Sigmoid colon (tissue), 6 donors: ENCODE measurements at regions not wholly inside any gene's neighbourhood (a gene's known extent, or its start where the extent isn't known, plus 50 kb on each side); places are given as distances from the start of the nearest gene placed in this dataset.

Source experiments
- DNase-seq: peaks from one replicate; pipeline ENCODE4 v3.0.0-alpha.2; 2019
- H3K27ac ChIP-seq, 4 donors: fragments of 200-600 bp; sonication (generic); one replicate each; pipeline ENCODE4 v1.5.1; 2016 to 2019; ENCODE audit warnings: mild to moderate bottlenecking in 1 of 4
- H3K27me3 ChIP-seq, 3 donors: fragments of 200-600 bp; sonication (generic); one replicate each; pipeline ENCODE4 v1.5.1; 2019; ENCODE audit warnings: mild to moderate bottlenecking in 1 of 3
- H3K36me3 ChIP-seq, 4 donors: fragments of 200-600 bp; sonication (generic); one replicate each; pipeline ENCODE4 v1.5.1; 2016 to 2019
- H3K4me1 ChIP-seq, 4 donors: fragments of 200-600 bp; sonication (generic); one replicate each; pipeline ENCODE4 v1.5.1; 2017 to 2019
- H3K4me3 ChIP-seq, 4 donors: fragments of 200-600 bp; sonication (generic); one replicate each; pipeline ENCODE4 v1.5.1; 2017 to 2019; ENCODE audit warnings: mild to moderate bottlenecking in 2 of 4, moderate library complexity in 1 of 4
- H3K9me3 ChIP-seq, 4 donors: fragments of 200-600 bp in 3 of 4; sonication (generic) in 3 of 4; one replicate each; pipeline versions ENCODE4 v1.5.1 to v1.6.1; 2013 to 2019
- CTCF ChIP-seq, 4 experiments: fragments of 450-650 bp in 3 of 4; fragments of 200-600 bp in 1 of 4; IDR thresholded peaks; one replicate each; pipeline ENCODE4 v1.5.1; 2016 to 2019; ENCODE audit warnings: antibody characterized with exemption in 4 of 4, mild to moderate bottlenecking in 3 of 4, moderate library complexity in 2 of 4
- EP300 ChIP-seq, 4 donors: sonication (generic); formaldehyde crosslinking; IDR thresholded peaks; one replicate each; pipeline ENCODE4 v1.6.1; 2017; ENCODE audit warnings: antibody characterized with exemption in 4 of 4
- POLR2A ChIP-seq, 2 donors: fragments of 450-650 bp; IDR thresholded peaks; one replicate each; pipeline ENCODE4 v1.6.1; 2016; ENCODE audit warnings: antibody characterized with exemption in 2 of 2, mild to moderate bottlenecking in 2 of 2, moderate library complexity in 2 of 2
- POLR2AphosphoS5 ChIP-seq, 4 donors: sonication (generic); formaldehyde crosslinking; IDR thresholded peaks; one replicate each; pipeline ENCODE4 v1.6.1; 2017; ENCODE audit warnings: antibody characterized with exemption in 4 of 4
- WGBS, 2 donors: extraction: QIAGEN DNeasy Blood & Tissue Kit; methylation state at CpG; one replicate each; pipeline ENCODE4 v1.1.7; 2013; 5-methylcytosine and 5-hydroxymethylcytosine counted together
- intact Hi-C: fragments of 100-400 bp; cut with DNase I; formaldehyde crosslinking; loops from one replicate; pipeline ENCODE4 v1.15.1; 2023
- donor health status: healthy with polysubstance abuse.
- donor health status: healthy.

- Histone ChIP-seq H3K27ac (no peak overlapping the region), H3K4me1 (no peaks in the 10 kb centered on the region), H3K27me3 (no peaks in the 10 kb centered on the region), H3K9me3 (no peaks in the 10 kb centered on the region), H3K4me3 (no peak overlapping the region), H3K36me3 (no peaks in the 10 kb centered on the region)
- 93 to 96% methylated on average over 8 of the region's 8 CpGs for WGBS, 2 donors
- no peak for DNase-seq
- intact Hi-C loops = no loop called here
- TF ChIP-seq CTCF (IDR thresholded peaks at IDR 0.05) = no peak
- TF ChIP-seq POLR2AphosphoS5 (IDR thresholded peaks at IDR 0.05) = no peak
- TF ChIP-seq EP300 (IDR thresholded peaks at IDR 0.05) = no peak
These were observed 82.6 kb upstream of the WDR26 start for GRCh38 chr1:224517171-224517570.

DNA sequence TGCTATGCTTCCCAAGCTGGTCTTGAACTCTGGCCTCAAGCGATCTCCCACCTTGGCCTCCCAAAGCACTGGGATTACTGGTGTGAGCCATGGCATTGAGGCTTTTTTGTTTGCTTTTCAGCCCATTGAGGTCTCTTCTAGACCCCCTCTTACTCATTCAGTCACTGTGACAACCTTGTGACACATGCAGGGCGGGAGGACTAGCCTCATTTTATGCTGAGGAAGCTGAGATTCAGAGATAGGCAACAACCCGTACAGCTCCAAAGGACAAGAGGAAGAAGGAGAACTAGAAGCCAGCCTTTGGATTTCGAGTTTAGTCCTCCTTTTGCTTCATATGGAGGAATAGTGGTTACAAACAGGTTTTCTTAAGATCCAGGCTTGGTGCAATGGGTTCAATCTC lies 83.9 kb upstream of the WDR26 start:
- Histone ChIP-seq H3K4me1 (no peaks in the 10 kb centered on the region), H3K27ac (no peak overlapping the region), H3K4me3 (no peak overlapping the region), H3K36me3 (no peaks in the 10 kb centered on the region), H3K9me3 (no peaks in the 10 kb centered on the region), H3K27me3 (no peaks in the 10 kb centered on the region)
- WGBS, 2 donors = 86 to 87% methylated on average over 4 of the region's 4 CpGs
- DNase-seq = no peak
- TF ChIP-seq POLR2A (IDR thresholded peaks at IDR 0.05) (no peak), EP300 (IDR thresholded peaks at IDR 0.05) (no peak), CTCF (IDR thresholded peaks at IDR 0.05) (no peak), POLR2AphosphoS5 (IDR thresholded peaks at IDR 0.05) (no peak)
- intact Hi-C loops = no loop called here

- Histone ChIP-seq H3K4me1 (no peaks in the 10 kb centered on the region), H3K27me3 (no peaks in the 10 kb centered on the region), H3K4me3 (no peak overlapping the region), H3K9me3 (no peaks in the 10 kb centered on the region), H3K36me3 (no peaks in the 10 kb centered on the region), H3K27ac (no peak overlapping the region)
- TF ChIP-seq CTCF (IDR thresholded peaks at IDR 0.05) = no peak
- TF ChIP-seq EP300 (IDR thresholded peaks at IDR 0.05) = no peak
- TF ChIP-seq POLR2AphosphoS5 (IDR thresholded peaks at IDR 0.05) = no peak
- TF ChIP-seq POLR2A (IDR thresholded peaks at IDR 0.05) = no peak
- intact Hi-C loops = no loop called here
- DNase-seq = no peak
These were observed 85.3 kb upstream of the WDR26 start for GRCh38 chr1:224519874-224520273.

- 82 to 89% methylated on average over 4 of the region's 4 CpGs for WGBS, 2 donors
- DNase-seq = no peak
- intact Hi-C loops = no loop called here
- H3K4me3 ChIP-seq = no peak overlapping the region
- no peaks in the 10 kb centered on the region for H3K27me3 ChIP-seq
- H3K27ac ChIP-seq = no peak overlapping the region
- H3K9me3 ChIP-seq = no peaks in the 10 kb centered on the region
- no peak for TF ChIP-seq POLR2A (IDR thresholded peaks at IDR 0.05)
- TF ChIP-seq CTCF (IDR thresholded peaks at IDR 0.05) = no peak
- TF ChIP-seq EP300 (IDR thresholded peaks at IDR 0.05) = no peak
- no peak for TF ChIP-seq POLR2AphosphoS5 (IDR thresholded peaks at IDR 0.05)
- no peaks in the 10 kb centered on the region for H3K36me3 ChIP-seq
- H3K4me1 ChIP-seq = no peaks in the 10 kb centered on the region
These were observed 86.2 kb upstream of the WDR26 start for GRCh38 chr1:224520808-224521207.

DNA sequence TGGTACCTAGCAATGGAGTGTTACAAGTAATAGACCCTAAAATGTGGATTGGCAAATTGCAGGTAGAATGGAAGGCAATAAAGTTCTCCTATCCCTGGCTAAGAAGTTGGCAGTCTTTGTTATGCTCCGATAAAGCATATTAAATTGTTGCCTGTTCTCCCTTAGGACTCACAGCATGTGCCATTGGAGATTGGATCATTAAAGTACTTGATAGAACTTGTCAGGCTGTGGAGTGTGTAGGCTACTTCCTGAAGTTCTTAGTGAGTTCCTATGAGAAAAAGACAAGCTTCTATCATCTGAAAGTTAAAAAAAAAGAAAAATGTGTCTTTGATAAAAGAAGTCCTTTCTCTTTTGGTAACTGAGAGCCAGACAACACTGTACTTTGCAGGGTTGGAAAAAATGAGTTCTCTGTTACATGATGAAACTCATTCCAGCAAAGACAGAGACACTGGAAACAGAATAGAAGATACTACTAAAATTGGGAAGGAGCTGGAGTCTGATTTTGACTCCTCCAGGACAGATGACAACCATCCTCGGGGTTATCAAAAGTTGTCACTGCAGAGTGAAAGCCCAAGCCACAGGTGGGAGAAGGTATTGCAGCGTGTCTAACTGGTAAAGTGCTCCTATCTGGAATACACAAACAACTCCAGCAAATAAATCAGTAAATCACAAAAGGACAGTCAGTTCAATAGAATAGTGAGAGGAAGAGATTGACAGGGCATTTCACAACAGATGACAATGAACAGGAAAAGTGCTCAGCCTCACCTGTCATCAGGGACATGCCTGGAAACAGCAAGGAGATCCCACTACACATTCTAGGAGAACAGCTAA lies 87.5 kb upstream of the WDR26 start:
- Histone ChIP-seq H3K4me3 (no peak overlapping the region), H3K4me1 (no peaks in the 10 kb centered on the region), H3K27ac (no peak overlapping the region), H3K27me3 (no peaks in the 10 kb centered on the region), H3K9me3 (no peaks in the 10 kb centered on the region), H3K36me3 (no peaks in the 10 kb centered on the region)
- TF ChIP-seq EP300 (IDR thresholded peaks at IDR 0.05) (no peak), POLR2AphosphoS5 (IDR thresholded peaks at IDR 0.05) (no peak), CTCF (IDR thresholded peaks at IDR 0.05) (no peak)
- intact Hi-C loops = no loop called here
- WGBS, 2 donors = 51 to 86% methylated on average over 3 of the region's 3 CpGs
- no peak for DNase-seq
